WTC11 (cell line): ENCODE measurements at regions not wholly inside any gene's neighbourhood (a gene's known extent, or its start where the extent isn't known, plus 50 kb on each side); places are given as distances from the start of the nearest gene placed in this dataset.
"Not testable (repeated sequence)": the region's sequence is repeated elsewhere in the genome, so short reads cannot be mapped to it uniquely, and the experiment has no call there.

ENCODE experiments used
- ATAC-seq: fragments of 200-7000 bp; cut with Tn5 transposase; 2 replicates; pipeline ENCODE4 v1.10.0; 2021; ENCODE audit warnings: mild to moderate bottlenecking, moderate library complexity
- CTCF ChIA-PET: fragments of 300-600 bp; sonication (Branson Sonifier 250); formaldehyde crosslinking; loops from one replicate; lab custom pipeline; 2021; ENCODE audit warnings: antibody characterized with exemption; lab: Charles Lee
- POLR2A ChIA-PET: fragments of 350-600 bp; sonication (Branson Sonifier 250); formaldehyde crosslinking; loops from one replicate; lab custom pipeline; 2021; ENCODE audit warnings: antibody characterized with exemption; lab: Charles Lee
- DNase-seq: peaks from one replicate; pipeline ENCODE4 v3.0.0; 2021; ENCODE audit warnings: low spot score
- H3K27ac Mint-ChIP-seq: 2 replicates; pipeline ENCODE4 v1.8.0; 2021; ENCODE audit warnings: mixed read lengths
- H3K27me3 Mint-ChIP-seq: 2 replicates; pipeline ENCODE4 v1.8.0; 2021; ENCODE audit warnings: low read depth, mild to moderate bottlenecking, moderate library complexity, mixed read lengths
- H3K36me3 Mint-ChIP-seq: 2 replicates; pipeline ENCODE4 v1.8.0; 2021; ENCODE audit warnings: mixed read lengths
- H3K4me1 Mint-ChIP-seq: 2 replicates; pipeline ENCODE4 v1.8.0; 2022; ENCODE audit warnings: mixed read lengths
- H3K4me3 Mint-ChIP-seq: 2 replicates; pipeline ENCODE4 v1.8.0; 2021; ENCODE audit warnings: mild to moderate bottlenecking, moderate library complexity, mixed read lengths
- H3K9me3 Mint-ChIP-seq: 2 replicates; pipeline ENCODE4 v1.8.0; 2021; ENCODE audit warnings: mixed read lengths
- ELF4 ChIP-seq: sonication (generic); formaldehyde crosslinking; IDR thresholded peaks from 2 replicates; pipeline ENCODE4 v1.8.1; 2022; ENCODE audit warnings: low read depth, mild to moderate bottlenecking, moderate library complexity, missing genetic modification reagents
- ETV6 ChIP-seq: sonication (generic); formaldehyde crosslinking; IDR thresholded peaks from 2 replicates; pipeline ENCODE4 v1.8.1; 2022; ENCODE audit warnings: mild to moderate bottlenecking, missing genetic modification reagents
- FOXJ3 ChIP-seq: sonication (generic); formaldehyde crosslinking; IDR thresholded peaks from 2 replicates; pipeline ENCODE4 v1.9.0; 2021; ENCODE audit warnings: missing genetic modification reagents, mild to moderate bottlenecking, borderline replicate concordance
- FOXP1 ChIP-seq: sonication (generic); formaldehyde crosslinking; IDR thresholded peaks from 2 replicates; pipeline ENCODE4 v1.8.0; 2022; ENCODE audit warnings: missing genetic modification reagents, mild to moderate bottlenecking, moderate library complexity, borderline replicate concordance
- GRHL2 ChIP-seq: fragments of 250-450 bp; sonication (Bioruptor Pico); IDR thresholded peaks from 2 replicates; pipeline ENCODE4 v1.8.0; 2022; ENCODE audit warnings: mild to moderate bottlenecking, moderate library complexity; ENCODE audit not compliant: insufficient replicate concordance, severe bottlenecking
- KAT7 ChIP-seq: sonication (generic); formaldehyde crosslinking; IDR thresholded peaks from 2 replicates; pipeline ENCODE4 v1.8.1; 2023; ENCODE audit warnings: missing genetic modification reagents, mild to moderate bottlenecking, borderline replicate concordance
- NFYB ChIP-seq: sonication (generic); formaldehyde crosslinking; conservative IDR thresholded peaks from 2 replicates; pipeline ENCODE4 v1.8.0; 2022; ENCODE audit warnings: low read depth, missing genetic modification reagents
- RELA ChIP-seq: sonication (generic); formaldehyde crosslinking; IDR thresholded peaks from 2 replicates; pipeline ENCODE4 v1.8.1; 2022; ENCODE audit warnings: missing genetic modification reagents, mild to moderate bottlenecking, borderline replicate concordance
- RORB ChIP-seq: fragments of 250-450 bp; sonication (Bioruptor Pico); IDR thresholded peaks from 2 replicates; pipeline ENCODE4 v1.9.0; 2021; ENCODE audit warnings: mild to moderate bottlenecking
- SMAD3 ChIP-seq: sonication (generic); formaldehyde crosslinking; IDR thresholded peaks from 2 replicates; pipeline ENCODE4 v1.8.0; 2022; ENCODE audit warnings: missing genetic modification reagents, mild to moderate bottlenecking, borderline replicate concordance
- ZNF121 ChIP-seq: sonication (generic); formaldehyde crosslinking; IDR thresholded peaks from 2 replicates; pipeline ENCODE4 v1.8.0; 2023; ENCODE audit warnings: missing genetic modification reagents
- ZNF232 ChIP-seq: sonication (generic); formaldehyde crosslinking; IDR thresholded peaks from 2 replicates; pipeline ENCODE4 v1.8.0; 2022; ENCODE audit warnings: mild to moderate bottlenecking, missing genetic modification reagents
- ZNF263 ChIP-seq: sonication (generic); formaldehyde crosslinking; IDR thresholded peaks from 2 replicates; pipeline ENCODE4 v1.8.1; 2022; ENCODE audit warnings: low read depth, mild to moderate bottlenecking, moderate library complexity, missing genetic modification reagents
- ZNF671 ChIP-seq: fragments of 250-450 bp; sonication (Bioruptor Pico); IDR thresholded peaks from 2 replicates; pipeline ENCODE4 v1.8.0; 2021; ENCODE audit warnings: mild to moderate bottlenecking
- TF ChIP-seq, protein P1 (sequence below): fragments of 250-450 bp; sonication (Bioruptor Pico); IDR thresholded peaks from 2 replicates; pipeline ENCODE4 v1.9.0; 2021; ENCODE audit warnings: mild to moderate bottlenecking
- TF ChIP-seq, protein P2 (sequence below): sonication (generic); formaldehyde crosslinking; IDR thresholded peaks from 2 replicates; pipeline ENCODE4 v1.8.0; 2023; ENCODE audit warnings: missing genetic modification reagents
- TF ChIP-seq, protein P3 (sequence below): sonication (generic); formaldehyde crosslinking; IDR thresholded peaks from 2 replicates; pipeline ENCODE4 v1.8.1; 2022; ENCODE audit warnings: missing genetic modification reagents, borderline replicate concordance
- TF ChIP-seq, protein P4 (sequence below): sonication (generic); formaldehyde crosslinking; IDR thresholded peaks from 2 replicates; pipeline ENCODE4 v1.8.1; 2023; ENCODE audit warnings: mild to moderate bottlenecking, moderate library complexity, missing genetic modification reagents
- TF ChIP-seq, protein P5 (sequence below): fragments of 200-600 bp; IDR thresholded peaks from 2 replicates; pipeline ENCODE4 v1.8.0; 2022; ENCODE audit warnings: antibody characterized with exemption

DNA sequence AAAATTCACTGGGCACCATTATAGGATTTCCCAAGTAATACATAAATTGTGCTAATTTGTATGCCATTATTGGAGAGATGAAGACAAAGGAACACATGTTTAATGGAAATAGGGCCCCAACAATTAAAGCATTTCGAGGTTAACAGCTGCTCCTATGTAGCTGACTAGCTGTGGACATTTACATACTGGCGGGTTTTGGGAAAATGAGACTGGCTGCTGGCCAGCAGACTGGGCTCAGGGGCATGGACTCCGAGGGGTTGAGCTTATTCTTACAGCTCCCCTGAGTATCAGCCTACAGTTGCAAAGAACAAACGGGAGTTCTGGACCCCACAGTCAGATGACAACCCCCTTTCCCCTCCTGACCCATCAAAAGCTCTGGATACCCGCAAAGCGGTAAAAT is 91.9 kb upstream of the MYO3A start:
- POLR2A ChIA-PET, result no interaction called here
- Mint-ChIP-seq H3K9me3 (peaks cover 8% of the 10 kb centered on the region; the same call in 1 of the 2 replicates), H3K4me1 (no peaks in the 10 kb centered on the region), H3K36me3 (no peaks in the 10 kb centered on the region), H3K27ac (no peak overlapping the region), H3K27me3 (no peaks in the 10 kb centered on the region; the same call in 1 of the 2 replicates), H3K4me3 (no peak overlapping the region)
- DNase-seq (no peak), ATAC-seq (no peak)
- TF ChIP-seq ELF4 (CRISPR knock-in tag) (no peak), FOXJ3 (CRISPR knock-in tag) (no peak), RORB (CRISPR knock-in tag) (no peak), GRHL2 (CRISPR knock-in tag) (no peak), ZNF671 (no peak)
- TF ChIP-seq, protein P1, sequence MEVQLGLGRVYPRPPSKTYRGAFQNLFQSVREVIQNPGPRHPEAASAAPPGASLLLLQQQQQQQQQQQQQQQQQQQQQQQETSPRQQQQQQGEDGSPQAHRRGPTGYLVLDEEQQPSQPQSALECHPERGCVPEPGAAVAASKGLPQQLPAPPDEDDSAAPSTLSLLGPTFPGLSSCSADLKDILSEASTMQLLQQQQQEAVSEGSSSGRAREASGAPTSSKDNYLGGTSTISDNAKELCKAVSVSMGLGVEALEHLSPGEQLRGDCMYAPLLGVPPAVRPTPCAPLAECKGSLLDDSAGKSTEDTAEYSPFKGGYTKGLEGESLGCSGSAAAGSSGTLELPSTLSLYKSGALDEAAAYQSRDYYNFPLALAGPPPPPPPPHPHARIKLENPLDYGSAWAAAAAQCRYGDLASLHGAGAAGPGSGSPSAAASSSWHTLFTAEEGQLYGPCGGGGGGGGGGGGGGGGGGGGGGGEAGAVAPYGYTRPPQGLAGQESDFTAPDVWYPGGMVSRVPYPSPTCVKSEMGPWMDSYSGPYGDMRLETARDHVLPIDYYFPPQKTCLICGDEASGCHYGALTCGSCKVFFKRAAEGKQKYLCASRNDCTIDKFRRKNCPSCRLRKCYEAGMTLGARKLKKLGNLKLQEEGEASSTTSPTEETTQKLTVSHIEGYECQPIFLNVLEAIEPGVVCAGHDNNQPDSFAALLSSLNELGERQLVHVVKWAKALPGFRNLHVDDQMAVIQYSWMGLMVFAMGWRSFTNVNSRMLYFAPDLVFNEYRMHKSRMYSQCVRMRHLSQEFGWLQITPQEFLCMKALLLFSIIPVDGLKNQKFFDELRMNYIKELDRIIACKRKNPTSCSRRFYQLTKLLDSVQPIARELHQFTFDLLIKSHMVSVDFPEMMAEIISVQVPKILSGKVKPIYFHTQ (CRISPR knock-in tag), result no peak
- CTCF ChIA-PET, result no interaction called here

DNA sequence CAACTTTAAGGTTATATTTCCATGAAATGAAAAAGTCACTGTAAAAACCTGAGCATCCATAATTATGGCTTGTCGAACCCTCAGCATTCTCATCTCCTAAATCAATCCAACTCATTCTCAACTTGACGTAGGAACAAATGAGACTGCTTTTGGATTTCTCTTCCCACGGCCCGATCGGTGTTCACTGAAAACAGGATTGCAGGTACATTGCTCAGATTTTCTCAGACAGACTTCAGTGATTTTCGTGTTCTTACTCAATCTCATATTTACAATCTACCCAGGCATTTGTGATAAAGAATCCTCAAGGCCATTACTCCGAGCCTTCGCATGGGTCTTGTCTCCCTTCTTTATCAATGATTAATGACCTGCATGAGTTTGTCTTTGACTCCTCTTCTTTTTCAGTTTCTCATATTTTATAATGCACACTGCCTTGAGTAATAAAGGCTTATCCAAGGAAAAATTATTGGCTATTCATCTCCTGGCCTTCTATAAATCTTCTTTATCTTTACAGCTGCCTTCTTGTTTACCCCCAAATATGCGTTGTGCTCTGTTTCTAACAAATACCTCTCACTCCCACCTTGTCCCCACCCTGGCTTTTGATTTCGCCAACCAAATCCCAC is 90.4 kb upstream of the MYO3A start:
- H3K36me3 Mint-ChIP-seq, result no peaks in the 10 kb centered on the region

DNA sequence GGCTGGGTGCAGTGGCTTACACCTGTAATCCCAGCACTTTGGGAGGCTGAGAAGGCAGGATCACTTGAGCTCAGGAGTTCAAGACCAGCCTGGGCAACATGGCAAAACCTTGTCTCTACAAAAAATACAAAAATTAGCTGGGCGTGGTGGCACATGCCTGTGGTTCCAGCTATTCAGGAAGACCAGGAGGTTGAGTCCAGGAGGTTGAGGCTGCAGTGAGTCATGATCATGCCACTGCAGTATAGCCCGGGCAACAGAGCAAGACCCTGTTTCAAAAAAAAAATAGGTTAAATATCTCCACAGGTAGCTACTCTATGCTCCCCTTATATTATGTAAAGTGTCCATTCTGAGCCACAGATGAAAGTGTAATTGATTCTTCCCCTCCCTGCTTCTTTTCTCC is 89.3 kb upstream of the MYO3A start:
- H3K27me3 Mint-ChIP-seq, POLR2A ChIA-PET, ATAC-seq, H3K36me3 Mint-ChIP-seq, H3K4me1 Mint-ChIP-seq, DNase-seq, H3K9me3 Mint-ChIP-seq, CTCF ChIA-PET, H3K4me3 Mint-ChIP-seq: not testable (repeated sequence)
- H3K27ac Mint-ChIP-seq, result peak overlapping the region; percentile 22; the same call in 1 of the 2 replicates

More for the DNA sequence above, 90.4 kb upstream of the MYO3A start:
- no peak overlapping the region for H3K27ac Mint-ChIP-seq
- ChIA-PET CTCF (no interaction called here), POLR2A (no interaction called here)
- TF ChIP-seq, protein P2, sequence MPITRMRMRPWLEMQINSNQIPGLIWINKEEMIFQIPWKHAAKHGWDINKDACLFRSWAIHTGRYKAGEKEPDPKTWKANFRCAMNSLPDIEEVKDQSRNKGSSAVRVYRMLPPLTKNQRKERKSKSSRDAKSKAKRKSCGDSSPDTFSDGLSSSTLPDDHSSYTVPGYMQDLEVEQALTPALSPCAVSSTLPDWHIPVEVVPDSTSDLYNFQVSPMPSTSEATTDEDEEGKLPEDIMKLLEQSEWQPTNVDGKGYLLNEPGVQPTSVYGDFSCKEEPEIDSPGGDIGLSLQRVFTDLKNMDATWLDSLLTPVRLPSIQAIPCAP (CRISPR knock-in tag), result no peak
- no peak for TF ChIP-seq ETV6
- TF ChIP-seq ZNF671, result no peak
- TF ChIP-seq, protein P3, sequence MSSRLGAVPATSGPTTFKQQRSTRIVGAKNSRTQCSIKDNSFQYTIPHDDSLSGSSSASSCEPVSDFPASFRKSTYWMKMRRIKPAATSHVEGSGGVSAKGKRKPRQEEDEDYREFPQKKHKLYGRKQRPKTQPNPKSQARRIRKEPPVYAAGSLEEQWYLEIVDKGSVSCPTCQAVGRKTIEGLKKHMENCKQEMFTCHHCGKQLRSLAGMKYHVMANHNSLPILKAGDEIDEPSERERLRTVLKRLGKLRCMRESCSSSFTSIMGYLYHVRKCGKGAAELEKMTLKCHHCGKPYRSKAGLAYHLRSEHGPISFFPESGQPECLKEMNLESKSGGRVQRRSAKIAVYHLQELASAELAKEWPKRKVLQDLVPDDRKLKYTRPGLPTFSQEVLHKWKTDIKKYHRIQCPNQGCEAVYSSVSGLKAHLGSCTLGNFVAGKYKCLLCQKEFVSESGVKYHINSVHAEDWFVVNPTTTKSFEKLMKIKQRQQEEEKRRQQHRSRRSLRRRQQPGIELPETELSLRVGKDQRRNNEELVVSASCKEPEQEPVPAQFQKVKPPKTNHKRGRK (CRISPR knock-in tag), result no peak
- no peak for TF ChIP-seq SMAD3 (CRISPR knock-in tag)
- TF ChIP-seq ZNF121, result no peak
- TF ChIP-seq KAT7, result no peak
- no peak for TF ChIP-seq FOXP1 (CRISPR knock-in tag)
- TF ChIP-seq ZNF263 (CRISPR knock-in tag), result no peak
- no peak for TF ChIP-seq RELA
- no peak for TF ChIP-seq ZNF232 (CRISPR knock-in tag)
- TF ChIP-seq NFYB (CRISPR knock-in tag), result no peak
- TF ChIP-seq, protein P4, sequence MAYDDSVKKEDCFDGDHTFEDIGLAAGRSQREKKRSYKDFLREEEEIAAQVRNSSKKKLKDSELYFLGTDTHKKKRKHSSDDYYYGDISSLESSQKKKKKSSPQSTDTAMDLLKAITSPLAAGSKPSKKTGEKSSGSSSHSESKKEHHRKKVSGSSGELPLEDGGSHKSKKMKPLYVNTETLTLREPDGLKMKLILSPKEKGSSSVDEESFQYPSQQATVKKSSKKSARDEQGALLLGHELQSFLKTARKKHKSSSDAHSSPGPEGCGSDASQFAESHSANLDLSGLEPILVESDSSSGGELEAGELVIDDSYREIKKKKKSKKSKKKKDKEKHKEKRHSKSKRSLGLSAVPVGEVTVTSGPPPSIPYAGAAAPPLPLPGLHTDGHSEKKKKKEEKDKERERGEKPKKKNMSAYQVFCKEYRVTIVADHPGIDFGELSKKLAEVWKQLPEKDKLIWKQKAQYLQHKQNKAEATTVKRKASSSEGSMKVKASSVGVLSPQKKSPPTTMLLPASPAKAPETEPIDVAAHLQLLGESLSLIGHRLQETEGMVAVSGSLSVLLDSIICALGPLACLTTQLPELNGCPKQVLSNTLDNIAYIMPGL (CRISPR knock-in tag), result no peak
- TF ChIP-seq, protein P5, sequence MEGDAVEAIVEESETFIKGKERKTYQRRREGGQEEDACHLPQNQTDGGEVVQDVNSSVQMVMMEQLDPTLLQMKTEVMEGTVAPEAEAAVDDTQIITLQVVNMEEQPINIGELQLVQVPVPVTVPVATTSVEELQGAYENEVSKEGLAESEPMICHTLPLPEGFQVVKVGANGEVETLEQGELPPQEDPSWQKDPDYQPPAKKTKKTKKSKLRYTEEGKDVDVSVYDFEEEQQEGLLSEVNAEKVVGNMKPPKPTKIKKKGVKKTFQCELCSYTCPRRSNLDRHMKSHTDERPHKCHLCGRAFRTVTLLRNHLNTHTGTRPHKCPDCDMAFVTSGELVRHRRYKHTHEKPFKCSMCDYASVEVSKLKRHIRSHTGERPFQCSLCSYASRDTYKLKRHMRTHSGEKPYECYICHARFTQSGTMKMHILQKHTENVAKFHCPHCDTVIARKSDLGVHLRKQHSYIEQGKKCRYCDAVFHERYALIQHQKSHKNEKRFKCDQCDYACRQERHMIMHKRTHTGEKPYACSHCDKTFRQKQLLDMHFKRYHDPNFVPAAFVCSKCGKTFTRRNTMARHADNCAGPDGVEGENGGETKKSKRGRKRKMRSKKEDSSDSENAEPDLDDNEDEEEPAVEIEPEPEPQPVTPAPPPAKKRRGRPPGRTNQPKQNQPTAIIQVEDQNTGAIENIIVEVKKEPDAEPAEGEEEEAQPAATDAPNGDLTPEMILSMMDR, result no peak
- TF ChIP-seq, protein P1 (CRISPR knock-in tag), result no peak
- no peaks in the 10 kb centered on the region; the same call in 1 of the 2 replicates for H3K27me3 Mint-ChIP-seq
- no peaks in the 10 kb centered on the region for H3K4me1 Mint-ChIP-seq
- no peak overlapping the region for H3K4me3 Mint-ChIP-seq
- no peak for ATAC-seq
- no peak for DNase-seq
- H3K9me3 Mint-ChIP-seq, result peaks cover 8% of the 10 kb centered on the region; the same call in 1 of the 2 replicates
